ENCODE measurements at regions not wholly inside any gene's neighbourhood (a gene's known extent, or its start where the extent isn't known, plus 50 kb on each side); places are given as distances from the start of the nearest gene placed in this dataset.

DNA sequence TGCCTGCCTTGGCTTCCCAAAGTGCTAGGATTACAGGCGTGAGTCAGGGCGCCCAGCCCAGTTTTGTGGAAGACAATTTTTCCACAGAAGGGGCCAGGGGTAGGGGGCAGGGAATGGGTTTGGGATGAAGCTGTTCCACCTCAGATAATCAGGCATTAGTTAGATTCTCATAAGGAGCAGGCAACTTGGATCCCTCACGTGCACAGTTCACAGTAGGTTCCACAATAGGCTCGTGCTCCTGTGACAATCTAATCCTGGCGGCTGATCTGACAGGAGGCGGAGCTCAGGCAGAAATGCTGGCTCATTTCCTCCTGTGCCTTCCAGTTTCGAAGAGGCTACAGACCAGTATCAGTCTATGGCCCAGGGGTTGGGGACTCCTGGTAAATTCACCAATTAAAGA is 491.6 kb upstream of the AADAT start:
- TF ChIP-seq, protein P1, sequence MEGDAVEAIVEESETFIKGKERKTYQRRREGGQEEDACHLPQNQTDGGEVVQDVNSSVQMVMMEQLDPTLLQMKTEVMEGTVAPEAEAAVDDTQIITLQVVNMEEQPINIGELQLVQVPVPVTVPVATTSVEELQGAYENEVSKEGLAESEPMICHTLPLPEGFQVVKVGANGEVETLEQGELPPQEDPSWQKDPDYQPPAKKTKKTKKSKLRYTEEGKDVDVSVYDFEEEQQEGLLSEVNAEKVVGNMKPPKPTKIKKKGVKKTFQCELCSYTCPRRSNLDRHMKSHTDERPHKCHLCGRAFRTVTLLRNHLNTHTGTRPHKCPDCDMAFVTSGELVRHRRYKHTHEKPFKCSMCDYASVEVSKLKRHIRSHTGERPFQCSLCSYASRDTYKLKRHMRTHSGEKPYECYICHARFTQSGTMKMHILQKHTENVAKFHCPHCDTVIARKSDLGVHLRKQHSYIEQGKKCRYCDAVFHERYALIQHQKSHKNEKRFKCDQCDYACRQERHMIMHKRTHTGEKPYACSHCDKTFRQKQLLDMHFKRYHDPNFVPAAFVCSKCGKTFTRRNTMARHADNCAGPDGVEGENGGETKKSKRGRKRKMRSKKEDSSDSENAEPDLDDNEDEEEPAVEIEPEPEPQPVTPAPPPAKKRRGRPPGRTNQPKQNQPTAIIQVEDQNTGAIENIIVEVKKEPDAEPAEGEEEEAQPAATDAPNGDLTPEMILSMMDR (IDR thresholded peaks at IDR 0.05; ENCODE audit: control extremely low read depth in 1 of 3, insufficient read depth in 1 of 3, low read depth in 1 of 3, low read length in 3 of 3), result no peak
- TF ChIP-seq BACH1 (IDR thresholded peaks at IDR 0.05; ENCODE audit: low read length) (no peak), GABPA (IDR thresholded peaks at IDR 0.05; ENCODE audit: borderline replicate concordance, insufficient read depth, low read length) (no peak), CEBPB (IDR thresholded peaks at IDR 0.05; ENCODE audit: low read depth, low read length) (no peak)
